B cell (primary cell): ENCODE measurements at regions not wholly inside any gene's neighbourhood (a gene's known extent, or its start where the extent isn't known, plus 50 kb on each side); places are given as distances from the start of the nearest gene placed in this dataset.

ENCODE experiments used
- CTCF ChIP-seq: fragments of 200-600 bp; IDR thresholded peaks from one replicate; pipeline ENCODE4 v1.8.0; 2022; ENCODE audit warnings: antibody characterized with exemption, mild to moderate bottlenecking
- EZH2 ChIP-seq: IDR thresholded peaks from 2 replicates; pipeline ENCODE4 v1.6.1; 2012; ENCODE audit warnings: borderline replicate concordance, low read depth, mild to moderate bottlenecking, moderate library complexity, low read length; ENCODE audit not compliant: insufficient read depth, poor library complexity, severe bottlenecking

- TF ChIP-seq EZH2 (no peak), CTCF (no peak)
Observed at GRCh38 chrX:25860322-25860721, 277.8 kb upstream of the MAGEB18 start.
